Colonic mucosa (tissue), 4 donors: ENCODE measurements at regions not wholly inside any gene's neighbourhood (a gene's known extent, or its start where the extent isn't known, plus 50 kb on each side); places are given as distances from the start of the nearest gene placed in this dataset.

ENCODE experiments used
- DNase-seq: peaks from one replicate; pipeline ENCODE4 v3.0.0-alpha.2; 2020
- H3K27ac ChIP-seq: fragments of 200-600 bp; one replicate; pipeline ENCODE4 v1.8.0; 2021
- H3K27me3 ChIP-seq: fragments of 200-600 bp; one replicate; pipeline ENCODE4 v1.8.0; 2021
- H3K36me3 ChIP-seq: fragments of 200-600 bp; one replicate; pipeline ENCODE4 v1.8.0; 2021
- H3K4me1 ChIP-seq: fragments of 200-600 bp; one replicate; pipeline ENCODE4 v1.8.0; 2021; ENCODE audit warnings: mild to moderate bottlenecking
- H3K4me3 ChIP-seq: fragments of 200-600 bp; one replicate; pipeline ENCODE4 v1.8.0; 2021
- H3K9ac ChIP-seq, 2 donors: one replicate each; pipeline ENCODE4 v1.7.0; 2013; ENCODE audit warnings: control low read depth in 2 of 2, low read depth in 2 of 2, low read length in 2 of 2
- H3K9me3 ChIP-seq: fragments of 200-600 bp; one replicate; pipeline ENCODE4 v1.8.0; 2021
- CTCF ChIP-seq: fragments of 200-600 bp; IDR thresholded peaks from one replicate; pipeline ENCODE4 v1.8.0; 2022; ENCODE audit warnings: antibody characterized with exemption, mild to moderate bottlenecking
- intact Hi-C: fragments of 100-400 bp; cut with DNase I; formaldehyde crosslinking; loops from one replicate; pipeline ENCODE4 v1.14.1; 2022
- donor health status: healthy.
- donor health status: DM: no; HTN: no; CAD: no.
- donor health status: DM: no; HTN: no; CAD: no.

- intact Hi-C loops = loop anchor here (5.0 kb wide), 1 partner anchor 85 kb away; no protein-coding TSS in a partner anchor
- Histone ChIP-seq H3K9ac (no peak overlapping the region), H3K4me3 (no peak overlapping the region), H3K27ac (no peak overlapping the region), H3K36me3 (no peaks in the 10 kb centered on the region), H3K9me3 (no peaks in the 10 kb centered on the region), H3K4me1 (peaks cover 5% of the 10 kb centered on the region), H3K27me3 (no peaks in the 10 kb centered on the region)
- no peak for DNase-seq
- no peak for TF ChIP-seq CTCF
These were observed 74.7 kb upstream of the TNFAIP3 start for GRCh38 chr6:137792160-137793033.

- H3K9ac ChIP-seq = peak overlapping the region in 1 of 2 donors; percentile 9
- intact Hi-C loops = loop anchor here (5.0 kb wide), 1 partner anchor 87 kb away; no protein-coding TSS in a partner anchor
- H3K36me3 ChIP-seq = no peaks in the 10 kb centered on the region
- no peak overlapping the region for H3K27ac ChIP-seq
- peaks cover 5% of the 10 kb centered on the region for H3K4me1 ChIP-seq
- no peak for TF ChIP-seq CTCF
- no peak for DNase-seq
- no peaks in the 10 kb centered on the region for H3K9me3 ChIP-seq
- no peak overlapping the region for H3K4me3 ChIP-seq
- no peaks in the 10 kb centered on the region for H3K27me3 ChIP-seq
These were observed 73.1 kb upstream of the TNFAIP3 start for GRCh38 chr6:137793805-137794515.

- Histone ChIP-seq H3K4me1 (peaks cover 5% of the 10 kb centered on the region), H3K9ac (no peak overlapping the region), H3K27me3 (no peaks in the 10 kb centered on the region), H3K9me3 (no peaks in the 10 kb centered on the region), H3K27ac (no peak overlapping the region), H3K4me3 (no peak overlapping the region), H3K36me3 (no peaks in the 10 kb centered on the region)
- TF ChIP-seq CTCF = no peak
- intact Hi-C loops = loop anchor here (5.0 kb wide), 1 partner anchor 87 kb away; no protein-coding TSS in a partner anchor
- no peak for DNase-seq
These were observed 72.4 kb upstream of the TNFAIP3 start for GRCh38 chr6:137794516-137795201.

- H3K4me3 ChIP-seq = no peak overlapping the region
These were observed 71.6 kb upstream of the TNFAIP3 start for GRCh38 chr6:137795501-137795900.

More at GRCh38 chr6:137795501-137795900, 71.6 kb upstream of the TNFAIP3 start:
- Histone ChIP-seq H3K27me3 (no peaks in the 10 kb centered on the region), H3K27ac (no peak overlapping the region), H3K9ac (no peak overlapping the region), H3K4me1 (peaks cover 5% of the 10 kb centered on the region), H3K36me3 (no peaks in the 10 kb centered on the region), H3K9me3 (no peaks in the 10 kb centered on the region)
- TF ChIP-seq CTCF = no peak
- no peak for DNase-seq
- intact Hi-C loops = no loop called here
